ENCODE measurements at regions not wholly inside any gene's neighbourhood (a gene's known extent, or its start where the extent isn't known, plus 50 kb on each side); places are given as distances from the start of the nearest gene placed in this dataset.

GRCh38 chr9:108544866-108545265 is 310.9 kb downstream of the ACTL7B start:
- DNase-seq (ENCODE audit: low read depth): no peak
- no peak overlapping the region for H3K4me3 ChIP-seq (ENCODE audit: low read depth, low read length)
- TF ChIP-seq CTCF (IDR thresholded peaks at IDR 0.05; ENCODE audit: low read depth, low read length) (no peak), MAX (IDR thresholded peaks at IDR 0.05; ENCODE audit: low read depth, low read length) (no peak), MYC (IDR thresholded peaks at IDR 0.05; ENCODE audit: low read depth, low read length) (no peak), POLR2A (IDR thresholded peaks at IDR 0.05; ENCODE audit: extremely low read depth, insufficient read length) (no peak)

- H3K4me3 ChIP-seq (ENCODE audit: low read depth, low read length): no peak overlapping the region
- TF ChIP-seq MAX (IDR thresholded peaks at IDR 0.05; ENCODE audit: low read depth, low read length): no peak
- no peak for TF ChIP-seq CTCF (IDR thresholded peaks at IDR 0.05; ENCODE audit: low read depth, low read length)
- no peak for TF ChIP-seq POLR2A (IDR thresholded peaks at IDR 0.05; ENCODE audit: extremely low read depth, insufficient read length)
- TF ChIP-seq MYC (IDR thresholded peaks at IDR 0.05; ENCODE audit: low read depth, low read length): no peak
- peak; percentile 22 for DNase-seq (ENCODE audit: low read depth)
These were observed 312.5 kb downstream of the ACTL7B start for GRCh38 chr9:108543251-108543778.

- H3K4me3 ChIP-seq (ENCODE audit: low read depth, low read length): no peak overlapping the region
- DNase-seq (ENCODE audit: low read depth): no peak
- TF ChIP-seq CTCF (IDR thresholded peaks at IDR 0.05; ENCODE audit: low read depth, low read length) (no peak), POLR2A (IDR thresholded peaks at IDR 0.05; ENCODE audit: extremely low read depth, insufficient read length) (no peak), MYC (IDR thresholded peaks at IDR 0.05; ENCODE audit: low read depth, low read length) (no peak), MAX (IDR thresholded peaks at IDR 0.05; ENCODE audit: low read depth, low read length) (no peak)
These were observed 318.0 kb downstream of the ACTL7B start for GRCh38 chr9:108537756-108538155.

- TF ChIP-seq MAX (IDR thresholded peaks at IDR 0.05; ENCODE audit: low read depth, low read length) (no peak), POLR2A (IDR thresholded peaks at IDR 0.05; ENCODE audit: extremely low read depth, insufficient read length) (no peak), CTCF (IDR thresholded peaks at IDR 0.05; ENCODE audit: low read depth, low read length) (no peak), MYC (IDR thresholded peaks at IDR 0.05; ENCODE audit: low read depth, low read length) (no peak)
- DNase-seq (ENCODE audit: low read depth): no peak
These were observed 318.8 kb downstream of the ACTL7B start for GRCh38 chr9:108536836-108537601.

GRCh38 chr9:108535526-108535925 is 320.3 kb downstream of the ACTL7B start:
- no peak overlapping the region for H3K4me3 ChIP-seq (ENCODE audit: low read depth, low read length)
- TF ChIP-seq MAX (IDR thresholded peaks at IDR 0.05; ENCODE audit: low read depth, low read length) (no peak), CTCF (IDR thresholded peaks at IDR 0.05; ENCODE audit: low read depth, low read length) (peak; percentile 61), POLR2A (IDR thresholded peaks at IDR 0.05; ENCODE audit: extremely low read depth, insufficient read length) (no peak), MYC (IDR thresholded peaks at IDR 0.05; ENCODE audit: low read depth, low read length) (no peak)
- DNase-seq (ENCODE audit: low read depth): peak; percentile 36

More at GRCh38 chr9:108536836-108537601, 318.8 kb downstream of the ACTL7B start:
- no peak overlapping the region for H3K4me3 ChIP-seq (ENCODE audit: low read depth, low read length)
